Adrenal gland (tissue), 5 donors: ENCODE measurements at regions not wholly inside any gene's neighbourhood (a gene's known extent, or its start where the extent isn't known, plus 50 kb on each side); places are given as distances from the start of the nearest gene placed in this dataset.

Source experiments
- CTCF ChIP-seq, 6 experiments: fragments of 450-650 bp in 4 of 6; fragments of 200-600 bp in 2 of 6; sonication (generic) in 1 of 6; IDR thresholded peaks; 1 replicate in 5 of 6; 2 replicates in 1 of 6; pipeline versions ENCODE4 v1.5.1 to v1.8.0; 2016 to 2021; ENCODE audit warnings: antibody characterized with exemption in 6 of 6, mild to moderate bottlenecking in 2 of 6, moderate library complexity in 1 of 6
- POLR2A ChIP-seq, 2 donors: fragments of 450-650 bp; IDR thresholded peaks; one replicate each; pipeline ENCODE4 v1.6.1; 2017; ENCODE audit warnings: antibody characterized with exemption in 2 of 2, mild to moderate bottlenecking in 2 of 2, moderate library complexity in 1 of 2
- donor health status: DM: no; HTN: no; CAD: no.

DNA sequence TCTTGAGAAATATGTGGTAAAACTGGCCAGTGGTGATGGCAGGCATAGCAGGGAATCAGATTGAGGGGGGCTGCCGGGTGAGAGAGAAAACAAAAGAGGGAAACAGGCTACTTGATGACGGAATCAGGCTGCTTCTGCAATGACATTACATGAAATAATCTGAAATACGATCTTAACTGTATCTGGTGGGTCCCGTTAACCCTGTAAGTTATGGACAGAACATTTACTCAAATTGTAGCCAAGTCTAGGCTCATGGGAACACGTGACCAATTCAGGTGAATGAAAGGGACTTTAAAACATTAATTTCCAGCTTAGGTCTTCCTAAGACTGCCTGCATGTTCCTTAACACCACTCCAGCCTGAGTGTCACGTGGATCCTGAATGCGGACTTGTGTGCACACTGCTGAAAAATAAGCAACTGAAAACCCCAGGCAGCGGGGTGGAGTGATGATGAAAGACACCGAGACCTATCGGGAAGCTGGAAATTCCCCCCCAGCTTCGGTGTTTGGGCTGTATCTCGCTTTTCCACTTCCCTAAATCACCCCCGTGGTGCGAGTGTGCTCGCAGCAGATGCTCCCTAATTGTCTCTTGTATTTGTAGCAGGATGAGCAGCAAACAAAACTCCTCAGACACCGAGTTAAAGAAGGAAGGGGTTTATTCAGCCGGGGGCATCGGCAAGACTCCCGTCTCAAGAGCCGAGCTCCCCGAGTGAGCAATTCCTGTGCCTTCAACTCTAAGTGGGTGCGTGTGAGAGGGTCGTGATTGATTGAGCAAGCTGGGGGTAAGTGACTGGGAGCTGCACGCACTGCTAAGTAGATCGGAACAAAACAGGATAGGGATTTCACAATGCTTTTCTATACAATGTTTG lies 145.0 kb upstream of the GRK3 start:
- TF ChIP-seq CTCF (IDR thresholded peaks at IDR 0.05) (no peak), POLR2A (IDR thresholded peaks at IDR 0.05) (no peak)
